DMS153 (cell line): ENCODE measurements at regions not wholly inside any gene's neighbourhood (a gene's known extent, or its start where the extent isn't known, plus 50 kb on each side); places are given as distances from the start of the nearest gene placed in this dataset.

Experiments used
- DNase-seq: peaks from one replicate; lab custom pipeline; 2025; lab: John Stamatoyannopoulos, UW

DNA sequence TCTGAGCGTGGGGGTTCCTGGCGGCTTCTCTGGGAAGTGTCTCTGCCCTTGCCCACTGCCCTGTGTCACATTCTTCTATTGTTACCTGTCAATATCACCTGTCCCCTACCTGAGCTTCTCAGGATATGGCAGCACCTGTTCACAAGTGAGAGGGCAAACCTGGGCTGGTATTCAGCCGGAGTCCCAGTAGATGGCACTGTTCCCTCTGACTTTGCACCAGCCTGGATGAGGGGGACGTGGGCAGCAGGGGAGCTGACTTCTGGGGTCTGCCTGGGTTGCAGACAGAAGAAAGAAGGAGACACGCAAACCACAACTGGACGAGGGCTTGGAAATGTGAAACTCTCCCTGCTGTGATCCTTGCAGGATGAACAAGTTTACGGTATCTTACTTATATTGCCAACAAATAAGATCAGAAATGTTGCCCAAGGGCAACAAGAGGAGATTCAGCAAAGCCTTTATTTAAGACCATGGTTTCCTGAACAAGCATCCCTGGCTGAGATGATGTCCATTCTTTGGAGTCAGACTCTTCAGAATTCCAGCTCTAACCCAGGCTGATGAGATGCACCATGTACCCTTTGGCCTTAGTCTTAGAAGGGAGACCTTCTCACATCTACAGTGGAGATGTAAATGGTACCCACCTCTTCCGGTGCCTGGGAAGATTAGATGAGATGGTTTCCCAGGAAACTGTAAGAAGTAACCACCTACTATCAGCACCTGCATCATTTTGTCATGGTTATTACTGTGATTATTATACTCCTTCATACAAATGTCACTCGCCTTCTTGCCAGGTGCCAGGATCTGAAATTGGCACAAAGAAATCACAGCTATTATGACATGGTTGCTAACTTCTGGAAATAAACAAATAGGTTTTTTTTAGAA is 400.0 kb upstream of the CDH4 start:
- DNase-seq = peak; percentile 7

DNA sequence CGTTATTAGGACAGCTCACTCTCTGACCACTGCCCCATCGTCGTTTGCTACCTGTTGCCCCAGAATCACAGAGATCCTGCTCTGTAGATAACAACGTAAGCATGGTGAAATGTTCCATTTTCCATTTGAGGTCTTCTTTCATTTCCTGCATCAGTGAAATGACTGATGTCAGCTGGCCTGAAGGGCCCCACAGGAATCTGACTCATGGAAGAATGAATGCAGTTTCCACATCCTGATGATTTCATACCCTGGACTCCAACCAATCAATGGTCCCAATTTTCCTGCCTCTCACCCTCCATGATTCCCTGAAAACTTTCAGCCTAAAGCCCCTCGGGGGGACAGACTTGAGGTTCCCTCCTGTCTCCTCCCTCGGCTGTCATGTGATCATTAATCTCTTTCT is 394.4 kb upstream of the CDH4 start:
- DNase-seq = no peak

DNA sequence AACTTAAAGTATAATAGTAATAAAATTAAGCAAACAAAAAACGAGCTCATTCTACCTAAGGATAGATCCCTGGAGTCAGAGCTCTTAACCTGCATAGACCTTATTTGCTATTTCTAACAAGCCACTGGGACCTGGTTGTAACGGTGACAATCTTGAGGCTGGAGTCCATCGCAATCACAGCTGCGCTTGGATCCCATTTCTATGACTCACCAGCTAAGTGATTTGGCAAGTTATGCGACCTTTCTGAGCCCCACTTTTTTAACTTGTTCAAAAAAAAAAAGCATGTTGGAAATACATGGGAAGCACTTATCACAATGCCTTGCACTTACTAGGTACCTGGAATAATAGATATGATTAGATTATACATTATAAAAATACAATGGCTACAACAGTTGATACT is 389.5 kb upstream of the CDH4 start:
- no peak for DNase-seq

DNA sequence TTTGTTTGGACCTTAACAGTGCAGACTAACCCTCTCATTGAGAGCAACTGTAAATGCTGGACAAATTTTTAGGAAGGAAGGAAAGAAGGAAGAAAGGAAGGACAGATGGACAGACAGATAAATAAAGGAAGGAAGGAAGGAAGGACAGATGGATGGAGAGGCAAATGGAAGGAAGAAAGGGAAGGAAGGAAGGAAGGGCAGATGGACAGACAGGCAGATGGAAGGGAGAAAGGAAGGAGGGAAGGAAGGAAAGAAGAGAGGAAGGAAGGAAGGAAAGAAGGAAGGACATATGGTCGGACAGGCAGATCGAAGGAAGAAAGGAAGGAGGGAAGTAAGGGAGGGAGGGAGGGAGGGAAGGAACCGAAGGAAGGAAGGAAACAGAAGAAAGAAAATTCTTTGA is 388.5 kb upstream of the CDH4 start:
- DNase-seq = no peak

DNA sequence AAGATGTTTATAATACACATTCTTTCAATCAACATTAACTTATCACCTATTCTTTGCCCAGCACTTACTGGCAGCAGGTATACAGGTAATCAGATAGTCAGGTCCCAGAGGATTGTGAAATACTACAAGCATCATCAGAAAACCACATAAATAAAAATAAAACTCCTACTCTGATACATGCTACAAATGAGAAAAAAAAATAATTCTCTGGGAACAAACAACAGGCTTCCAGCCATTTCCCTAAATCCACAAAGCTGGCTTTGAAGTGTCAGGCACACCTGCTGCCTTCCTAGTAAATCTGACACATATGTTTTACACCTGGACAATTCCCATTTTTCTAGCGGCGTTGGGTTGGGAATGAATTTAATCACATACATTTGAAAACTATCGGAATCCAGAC is 384.5 kb upstream of the CDH4 start:
- no peak for DNase-seq

DNA sequence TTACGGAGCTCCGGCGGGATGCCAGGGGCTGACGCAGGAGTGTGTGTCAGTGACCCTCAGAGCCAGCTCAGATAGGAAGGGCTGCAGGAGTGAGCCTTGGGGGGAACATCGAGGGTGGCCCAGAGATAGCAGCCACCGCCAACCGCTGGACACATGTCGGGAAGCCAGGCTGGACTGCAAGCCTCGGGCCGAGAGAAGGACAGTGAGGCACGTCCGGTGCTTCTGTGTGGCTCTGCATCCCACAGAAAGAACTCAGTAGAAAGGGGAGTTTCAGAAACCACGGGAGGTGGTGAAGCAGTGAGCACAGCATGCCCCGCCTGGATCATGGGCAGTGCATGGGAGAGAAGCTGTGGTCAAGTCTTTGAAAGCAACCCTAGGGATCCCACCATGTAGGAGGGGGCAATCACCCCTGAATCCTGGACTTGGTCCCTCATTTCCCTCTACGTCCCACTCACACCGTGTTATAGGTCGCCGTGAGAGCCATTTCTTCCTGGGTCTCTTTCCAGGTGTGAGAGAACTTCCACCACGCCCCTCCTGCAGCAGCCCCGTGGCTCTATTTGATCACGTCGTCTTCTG is 383.7 kb upstream of the CDH4 start:
- DNase-seq = no peak

DNA sequence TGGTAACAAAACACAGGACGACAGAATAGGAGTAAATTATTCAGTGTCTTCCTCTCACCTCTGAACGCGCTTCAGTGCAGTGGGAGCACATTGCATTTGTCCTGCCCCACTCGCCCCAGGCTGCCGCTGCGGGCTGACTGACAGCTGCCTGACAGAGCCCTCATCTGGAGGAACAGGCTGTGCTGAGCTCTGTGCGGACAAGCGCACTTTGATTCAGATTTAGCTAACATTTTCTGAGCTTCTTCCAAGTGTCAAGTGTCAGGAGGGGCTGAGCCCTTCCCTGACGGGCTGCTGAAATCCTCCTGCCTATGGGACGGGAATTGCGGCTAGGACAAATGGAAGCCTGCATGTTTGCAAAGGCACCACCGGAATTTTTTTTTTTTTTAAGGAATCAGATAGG is 383.0 kb upstream of the CDH4 start:
- no peak for DNase-seq

DNA sequence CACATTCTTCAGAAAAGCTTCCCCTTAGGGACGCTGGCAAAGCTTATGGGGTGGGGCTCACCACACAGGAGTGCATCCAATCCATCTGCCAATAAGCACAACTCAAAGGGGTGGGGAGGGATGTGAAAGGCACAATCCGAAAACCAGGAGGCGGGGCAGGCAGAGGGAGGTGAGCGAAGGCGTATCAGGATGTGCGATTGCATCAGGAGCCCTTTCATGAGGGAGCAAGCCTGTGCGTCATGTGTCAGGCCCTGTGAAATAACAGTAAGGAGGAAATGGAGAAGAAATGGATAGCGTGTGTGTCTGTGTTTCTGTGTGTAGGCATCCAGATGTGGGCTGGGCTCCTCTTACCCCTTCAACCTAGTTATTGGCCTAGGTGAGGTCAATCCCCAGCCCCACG is 382.4 kb upstream of the CDH4 start:
- DNase-seq = no peak

DNA sequence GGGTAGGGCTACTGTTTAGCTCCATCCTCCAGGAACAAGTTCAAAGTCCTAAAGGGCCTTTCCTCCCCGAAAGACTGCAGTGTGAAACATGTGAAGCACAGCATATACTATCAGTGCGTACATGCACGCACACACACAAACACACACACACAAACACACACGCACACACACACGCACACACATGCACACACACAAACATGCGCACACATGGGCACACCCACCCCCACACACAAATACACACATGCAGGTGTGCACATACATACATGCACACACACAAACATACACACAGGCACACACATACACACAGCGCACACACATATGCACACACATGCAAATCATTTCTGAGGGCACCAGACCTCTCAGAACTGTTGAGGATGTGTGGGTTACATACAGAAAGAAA is 382.0 kb upstream of the CDH4 start:
- no peak for DNase-seq

DNA sequence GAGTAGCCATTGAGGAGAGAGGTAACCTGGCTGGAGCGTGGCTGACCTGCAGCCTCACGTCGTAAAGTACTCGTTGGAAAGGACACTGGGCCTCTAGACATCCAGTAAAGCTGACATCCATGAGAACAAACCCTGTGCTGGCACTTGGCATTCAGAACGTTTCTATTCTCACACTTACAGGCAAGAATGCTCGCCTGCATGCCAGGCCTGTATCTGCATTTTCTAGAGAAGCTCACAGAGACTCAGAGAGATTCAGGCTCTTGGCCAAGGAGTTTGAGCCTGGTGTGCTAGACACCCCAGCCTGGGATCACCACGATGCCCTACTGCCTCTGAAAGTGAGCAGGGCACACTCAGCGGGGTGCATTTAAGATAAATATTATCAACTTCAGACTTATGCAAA is 379.8 kb upstream of the CDH4 start:
- DNase-seq = no peak

DNA sequence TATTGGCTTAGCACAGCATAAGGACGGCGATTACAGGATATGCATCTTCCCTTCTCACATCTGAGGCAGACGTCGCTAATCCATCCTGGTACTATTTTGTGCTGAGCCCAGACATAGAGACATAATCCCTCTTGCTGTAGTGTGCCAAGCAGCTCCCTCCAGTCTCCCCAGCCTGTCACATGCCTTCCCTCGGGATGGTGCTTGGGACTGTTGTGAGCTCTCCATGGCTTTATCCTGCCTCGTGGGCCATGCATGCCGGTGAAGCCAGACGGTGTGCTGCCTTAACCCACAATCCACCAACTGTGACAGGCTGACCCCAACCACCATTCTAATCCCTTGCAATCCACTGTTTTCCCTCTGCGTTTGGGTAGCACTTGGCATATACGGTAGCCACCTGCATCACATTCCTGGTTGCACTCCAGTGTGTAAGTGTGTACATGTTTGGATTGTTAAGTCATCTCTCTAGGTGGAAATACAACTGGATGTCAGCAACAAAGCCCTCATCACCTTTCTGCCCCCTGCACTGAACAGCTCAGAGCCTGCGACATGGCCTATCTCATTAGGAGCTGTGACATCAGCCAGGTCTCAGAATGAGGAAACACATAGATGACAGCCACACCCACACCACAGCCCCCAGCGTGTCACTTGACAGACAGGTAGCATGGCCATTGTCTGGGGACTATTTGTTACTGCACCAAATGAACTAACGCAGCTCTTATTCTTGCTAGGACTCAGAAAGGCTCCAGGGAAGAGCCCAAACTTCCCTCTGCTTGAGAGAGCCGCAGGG is 374.8 kb upstream of the CDH4 start:
- no peak for DNase-seq

DNA sequence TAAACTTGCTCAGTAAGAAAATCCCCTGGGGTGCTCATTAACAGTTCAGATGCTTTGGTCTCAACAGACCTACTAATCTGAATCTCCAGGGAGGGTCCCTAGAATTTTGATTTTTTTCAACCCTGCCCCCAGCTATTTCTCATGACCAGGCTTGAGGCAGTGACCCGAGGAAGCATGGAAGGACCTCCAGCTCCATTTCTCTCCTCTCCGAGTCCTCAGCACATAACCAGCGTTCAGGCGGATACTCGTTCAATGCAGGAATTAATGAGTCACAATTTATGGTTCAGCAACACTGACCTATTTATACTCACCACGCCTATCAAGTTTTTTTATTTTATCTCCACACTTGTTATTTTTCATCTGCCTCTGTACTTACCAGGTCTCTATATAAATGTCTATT is 369.2 kb upstream of the CDH4 start:
- no peak for DNase-seq

DNA sequence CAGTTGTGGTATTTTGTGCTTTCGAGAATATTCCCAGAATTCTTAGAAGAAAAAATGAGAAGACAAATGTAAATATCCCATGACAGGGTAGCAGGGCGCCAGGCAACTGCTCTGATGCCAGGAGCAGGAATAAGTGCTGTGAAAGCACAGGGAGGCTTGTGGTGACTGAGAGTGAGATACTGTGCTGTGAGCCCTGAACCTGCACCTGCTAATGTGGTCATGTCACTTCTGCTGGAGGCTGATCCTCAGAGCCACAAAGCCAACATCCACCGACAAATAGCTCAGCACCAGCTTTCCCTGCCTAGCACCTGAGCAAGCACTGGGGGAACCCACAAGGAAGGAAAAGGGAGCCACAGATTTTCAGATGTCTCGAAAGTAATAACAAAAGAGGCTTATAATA is 368.6 kb upstream of the CDH4 start:
- DNase-seq = no peak

DNA sequence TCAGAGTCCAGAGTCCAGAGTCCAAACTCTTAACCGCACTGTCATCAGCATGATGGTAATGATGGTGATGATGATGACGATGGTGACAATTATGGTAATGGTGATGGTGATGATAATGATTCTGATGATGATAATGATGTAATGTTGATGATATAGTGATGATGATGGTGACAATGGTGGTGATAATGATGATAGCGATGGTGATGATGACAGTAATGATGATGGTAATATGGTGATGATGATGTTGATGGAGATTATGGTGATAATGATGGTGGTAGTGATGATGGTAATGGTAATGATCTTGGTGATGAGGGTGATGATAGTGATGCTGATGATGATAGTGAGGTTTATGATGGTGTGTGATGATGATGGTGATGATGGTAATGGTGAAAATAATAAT is 367.8 kb upstream of the CDH4 start:
- DNase-seq = no peak

DNA sequence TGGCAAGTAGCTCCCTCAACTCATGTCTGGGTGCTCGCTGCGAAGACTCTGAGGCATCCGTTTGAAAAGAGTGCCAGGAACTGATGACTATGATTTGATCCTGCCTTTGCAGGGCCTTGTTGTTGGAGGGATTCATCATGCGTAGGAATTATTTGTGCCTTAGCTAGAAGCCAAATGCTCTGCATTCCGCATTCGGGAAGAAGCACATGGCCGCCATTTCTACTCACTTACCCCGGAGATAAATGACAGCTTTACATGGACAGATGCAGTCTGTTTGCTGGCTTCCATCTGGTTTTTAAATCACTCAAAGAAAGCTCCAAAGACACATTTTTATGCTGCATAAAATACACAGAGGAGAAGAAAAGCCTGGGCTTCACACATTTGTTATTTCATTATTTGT is 363.3 kb upstream of the CDH4 start:
- no peak for DNase-seq

DNA sequence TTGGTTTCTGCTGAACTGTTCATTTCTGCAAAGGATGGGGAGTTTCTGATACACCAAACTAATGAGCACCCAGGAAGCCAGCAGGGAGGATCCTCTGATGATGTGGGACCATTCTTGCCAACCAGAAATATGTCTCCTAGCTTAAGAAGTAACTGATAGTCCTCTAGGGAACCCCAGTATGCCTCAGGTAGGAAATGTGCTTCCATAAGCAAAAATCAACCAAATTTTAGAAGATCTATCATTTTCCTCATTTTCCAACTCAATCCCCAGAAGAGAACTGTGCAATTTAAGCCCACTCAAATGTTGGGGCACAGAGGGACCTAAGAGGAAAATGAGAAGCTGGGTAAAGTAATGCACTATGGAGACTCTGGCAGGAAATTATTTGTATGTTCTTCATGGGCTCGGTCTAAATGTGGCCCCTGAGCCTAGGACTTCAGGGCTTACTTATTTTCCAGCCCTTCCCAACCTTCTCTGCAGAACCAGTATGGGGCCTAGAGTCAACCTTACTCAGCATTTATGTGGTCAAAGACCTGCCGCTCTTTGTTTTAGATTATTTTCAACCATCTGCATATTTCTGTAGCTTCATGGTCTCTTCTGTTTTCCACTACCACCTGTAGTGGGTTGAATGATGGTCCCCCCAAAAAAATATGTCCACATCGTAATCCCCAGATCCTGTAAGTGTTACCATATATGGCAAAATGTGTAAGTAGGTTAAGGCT is 359.8 kb upstream of the CDH4 start:
- no peak for DNase-seq

DNA sequence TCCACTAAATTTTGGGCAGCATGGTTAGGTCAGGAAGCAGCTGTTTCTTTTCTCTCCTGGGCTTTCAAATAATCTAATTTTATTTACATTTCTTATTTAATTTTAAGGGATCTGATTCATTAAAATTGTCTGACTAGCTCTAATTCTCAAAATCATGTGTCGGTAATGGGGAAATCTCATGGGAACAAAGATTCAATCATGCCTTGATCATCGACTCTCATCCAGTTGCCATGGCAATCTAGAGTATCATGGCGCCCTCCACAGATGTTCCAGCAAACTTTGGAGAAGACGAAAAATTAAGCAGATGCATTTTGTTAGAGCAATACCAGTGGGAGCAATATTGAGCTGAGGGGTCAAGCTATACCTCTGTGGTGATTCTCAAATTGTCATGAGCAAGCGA is 358.0 kb upstream of the CDH4 start:
- no peak for DNase-seq

DNA sequence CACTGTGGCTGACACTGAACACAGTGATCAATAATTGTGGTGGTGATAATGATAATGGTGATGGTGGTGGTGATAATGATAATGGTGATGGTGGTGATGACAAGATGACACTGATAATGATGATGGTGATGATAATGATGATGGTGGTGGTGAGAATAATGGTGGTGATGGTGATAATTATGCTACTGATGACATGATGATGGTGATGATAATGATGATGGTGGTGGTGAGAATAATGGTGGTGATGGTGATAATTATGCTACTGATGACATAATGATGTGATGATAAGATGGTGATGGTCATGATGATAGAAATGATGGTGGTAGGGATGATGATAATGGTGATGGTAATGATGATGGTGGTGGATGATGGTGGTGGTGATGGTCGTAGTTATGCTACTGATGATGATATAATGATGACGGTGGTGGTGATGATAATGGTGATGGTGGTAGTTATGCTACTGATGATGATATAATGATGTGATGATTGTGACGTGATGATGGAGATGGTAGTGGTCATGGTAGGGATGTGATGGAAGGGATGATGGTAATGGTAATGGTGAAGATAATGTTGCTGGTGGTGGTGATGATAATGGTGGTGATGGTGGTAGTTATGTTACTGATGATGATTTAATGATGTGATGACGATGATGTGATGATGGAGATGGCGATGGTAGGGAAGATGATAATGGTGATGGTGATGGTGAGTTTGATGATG is 356.5 kb upstream of the CDH4 start:
- DNase-seq = no peak

DNA sequence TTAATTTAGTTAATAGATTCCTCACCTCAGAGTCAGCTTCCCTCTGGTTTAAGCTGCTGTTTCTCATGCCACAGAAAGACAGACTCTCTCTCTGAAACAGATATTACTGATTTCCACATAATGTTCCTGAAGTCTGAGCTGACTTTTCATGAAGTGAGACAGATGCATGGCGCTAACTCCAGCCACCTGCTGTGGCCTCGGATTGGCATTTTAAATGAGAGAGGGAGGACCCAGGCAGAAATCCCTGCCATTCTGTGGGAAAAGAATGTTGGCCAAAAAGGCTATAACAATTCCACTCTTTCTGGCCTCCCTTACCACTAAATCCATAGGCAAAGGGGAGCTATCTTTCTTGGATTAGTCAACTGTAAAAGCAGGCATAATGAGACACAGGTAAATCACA is 354.1 kb upstream of the CDH4 start:
- DNase-seq = no peak

DNA sequence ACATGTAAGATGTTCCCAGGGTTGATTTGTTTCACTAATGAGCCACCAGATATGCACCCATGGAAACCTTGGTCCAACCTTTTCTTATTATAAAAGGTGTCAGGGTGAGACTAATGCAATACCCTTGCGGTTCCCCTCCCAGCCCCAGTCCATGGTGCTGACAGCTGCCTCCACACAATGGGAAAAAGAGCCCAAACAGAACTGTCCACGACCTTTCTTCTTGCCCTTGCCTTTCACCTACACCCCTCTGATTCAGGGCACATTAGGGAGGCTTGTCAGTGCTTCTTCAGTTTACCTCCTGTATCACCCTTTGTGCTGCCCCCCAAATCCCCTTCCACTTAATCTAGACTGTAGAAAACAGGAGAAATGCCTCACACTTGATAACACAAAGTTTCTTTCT is 352.7 kb upstream of the CDH4 start:
- DNase-seq = no peak

DNA sequence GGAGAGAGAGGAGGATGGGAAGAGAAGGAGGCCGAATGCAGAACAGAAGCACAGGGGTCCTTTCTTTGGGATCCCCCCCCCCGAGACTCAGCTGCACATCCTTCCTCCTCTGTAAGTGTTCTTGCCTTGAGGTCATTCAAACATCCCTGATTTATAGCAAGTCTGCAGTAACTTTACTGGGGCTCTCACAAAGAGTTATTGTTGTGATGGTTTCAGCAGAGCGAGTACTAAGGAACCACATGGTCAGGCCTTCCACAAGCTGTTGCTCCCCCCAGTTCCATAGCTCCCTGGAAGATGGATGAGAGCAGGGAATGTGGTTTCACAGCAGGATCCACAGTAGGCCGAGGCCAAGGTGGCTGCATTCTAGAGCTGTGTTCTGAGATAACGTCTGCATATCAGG is 351.4 kb upstream of the CDH4 start:
- no peak for DNase-seq

DNA sequence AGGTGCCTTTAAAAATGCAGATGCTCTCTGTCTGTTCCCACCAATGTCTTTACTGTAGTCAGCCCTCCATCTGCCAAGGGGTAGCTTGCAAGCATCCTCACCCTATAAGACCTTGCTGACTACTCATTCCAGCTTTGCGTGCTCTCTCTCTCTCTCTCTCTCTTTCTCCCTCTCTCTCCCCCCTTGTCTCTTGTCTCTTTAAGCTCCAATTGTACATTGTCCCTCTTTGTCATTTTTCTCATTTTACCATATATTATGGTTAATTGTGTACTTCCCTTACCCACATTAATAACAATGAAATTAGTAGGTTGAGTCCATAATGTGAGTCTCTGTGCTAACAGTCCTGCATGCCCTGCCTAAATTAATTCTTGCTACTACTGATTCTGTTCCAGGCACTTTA is 350.2 kb upstream of the CDH4 start:
- no peak for DNase-seq
